ENCODE measurements at regions not wholly inside any gene's neighbourhood (a gene's known extent, or its start where the extent isn't known, plus 50 kb on each side); places are given as distances from the start of the nearest gene placed in this dataset.

- H3K4me3 ChIP-seq (ENCODE audit: low read length) = no peak overlapping the region
- no peak overlapping the region for H3K27ac ChIP-seq (ENCODE audit: low read depth, low read length)
- no peaks in the 10 kb centered on the region for H3K4me1 ChIP-seq (ENCODE audit: control insufficient read depth, insufficient read depth, low read length)
- Mint-ChIP-seq H3K4me3 (no peak overlapping the region), H3K27ac (no peak overlapping the region), H3K4me1 (no peaks in the 10 kb centered on the region), H3K36me3 (ENCODE audit: low read depth) (no peaks in the 10 kb centered on the region), H3K9me3 (peaks cover 31% of the 10 kb centered on the region), H3K27me3 (ENCODE audit: insufficient read depth) (peaks cover 1% of the 10 kb centered on the region)
- no peak overlapping the region for H3K9ac ChIP-seq (ENCODE audit: extremely low read depth, low read length, poor library complexity, severe bottlenecking)
- WGBS, 2 experiments (ENCODE audit: insufficient coverage in 1 of 2, insufficient read length in 1 of 2) = 80 to 100% methylated on average over 1 to 2 of the region's 2 CpGs
- H3K36me3 ChIP-seq (ENCODE audit: control insufficient read depth, insufficient read depth, low read length) = no peaks in the 10 kb centered on the region
- no peak for DNase-seq
- H3K27me3 ChIP-seq (ENCODE audit: control insufficient read depth, insufficient read depth, low read length, poor library complexity, severe bottlenecking) = no peaks in the 10 kb centered on the region
- H3K9me3 ChIP-seq (ENCODE audit: control insufficient read depth, low read length) = peaks cover 26% of the 10 kb centered on the region
- TF ChIP-seq CTCF (conservative IDR thresholded peaks at IDR 0.05) = no peak
Measured at GRCh38 chr20:48011025-48011424, 225.7 kb upstream of the SULF2 start.

- Histone ChIP-seq H3K27me3 (ENCODE audit: control insufficient read depth, insufficient read depth, low read length, poor library complexity, severe bottlenecking) (no peaks in the 10 kb centered on the region), H3K9me3 (ENCODE audit: control insufficient read depth, low read length) (peaks cover 26% of the 10 kb centered on the region), H3K4me1 (ENCODE audit: control insufficient read depth, insufficient read depth, low read length) (no peaks in the 10 kb centered on the region), H3K27ac (ENCODE audit: low read depth, low read length) (no peak overlapping the region), H3K4me3 (ENCODE audit: low read length) (no peak overlapping the region), H3K9ac (ENCODE audit: extremely low read depth, low read length, poor library complexity, severe bottlenecking) (no peak overlapping the region), H3K36me3 (ENCODE audit: control insufficient read depth, insufficient read depth, low read length) (no peaks in the 10 kb centered on the region)
- 86 to 90% methylated on average over 3 of the region's 3 CpGs for WGBS, 2 experiments (ENCODE audit: insufficient coverage in 1 of 2, insufficient read length in 1 of 2)
- Mint-ChIP-seq H3K9me3 (peaks cover 31% of the 10 kb centered on the region), H3K4me3 (no peak overlapping the region), H3K4me1 (no peaks in the 10 kb centered on the region), H3K27me3 (ENCODE audit: insufficient read depth) (peaks cover 1% of the 10 kb centered on the region), H3K36me3 (ENCODE audit: low read depth) (no peaks in the 10 kb centered on the region), H3K27ac (no peak overlapping the region)
- no peak for DNase-seq
- no peak for TF ChIP-seq CTCF (conservative IDR thresholded peaks at IDR 0.05)
Measured at GRCh38 chr20:48010623-48011022, 225.3 kb upstream of the SULF2 start.

DNA sequence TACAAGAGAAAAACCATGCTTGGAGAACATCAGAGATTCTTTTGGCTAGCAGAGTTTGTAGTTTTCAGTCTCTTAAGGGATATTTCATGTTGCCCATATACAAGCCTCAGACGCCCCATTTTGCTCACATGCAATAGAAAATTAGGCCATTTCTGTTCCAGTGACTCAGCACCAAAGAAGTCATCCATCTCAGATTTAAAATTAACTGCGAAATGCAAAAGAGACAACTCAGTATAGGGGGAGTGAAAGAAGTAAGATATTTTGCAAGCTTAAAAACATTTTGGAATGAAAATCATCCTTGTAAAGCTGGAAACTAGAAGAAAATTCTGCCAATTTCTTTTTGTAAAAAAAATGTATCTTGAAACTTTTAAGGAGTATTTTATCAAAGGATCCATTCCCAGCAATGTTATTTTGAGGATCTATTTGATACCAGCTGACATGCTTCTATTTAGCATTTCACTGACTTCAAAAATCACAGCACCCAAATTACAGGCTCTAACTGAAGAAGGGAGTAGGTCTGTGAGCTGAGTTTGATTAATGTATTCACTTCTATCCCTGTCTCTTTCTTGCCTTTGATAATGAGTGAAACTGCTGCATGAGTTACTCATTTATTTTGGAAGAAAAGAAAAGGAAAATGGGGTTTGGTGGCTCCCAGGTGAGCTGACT is 223.7 kb upstream of the SULF2 start:
- Histone ChIP-seq H3K27me3 (ENCODE audit: control insufficient read depth, insufficient read depth, low read length, poor library complexity, severe bottlenecking) (no peaks in the 10 kb centered on the region), H3K36me3 (ENCODE audit: control insufficient read depth, insufficient read depth, low read length) (no peaks in the 10 kb centered on the region), H3K9me3 (ENCODE audit: control insufficient read depth, low read length) (peaks cover 26% of the 10 kb centered on the region), H3K4me3 (ENCODE audit: low read length) (no peak overlapping the region), H3K27ac (ENCODE audit: low read depth, low read length) (no peak overlapping the region), H3K4me1 (ENCODE audit: control insufficient read depth, insufficient read depth, low read length) (no peaks in the 10 kb centered on the region), H3K9ac (ENCODE audit: extremely low read depth, low read length, poor library complexity, severe bottlenecking) (no peak overlapping the region)
- DNase-seq = no peak
- H3K27me3 Mint-ChIP-seq (ENCODE audit: insufficient read depth) = peaks cover 9% of the 10 kb centered on the region
- peaks cover 36% of the 10 kb centered on the region for H3K9me3 Mint-ChIP-seq
- 91 to 100% methylated on average over 1 to 2 of the region's 2 CpGs for WGBS, 2 experiments (ENCODE audit: insufficient coverage in 1 of 2, insufficient read length in 1 of 2)
- H3K27ac Mint-ChIP-seq = no peak overlapping the region
- H3K36me3 Mint-ChIP-seq (ENCODE audit: low read depth) = no peaks in the 10 kb centered on the region
- no peaks in the 10 kb centered on the region for H3K4me1 Mint-ChIP-seq
- H3K4me3 Mint-ChIP-seq = no peak overlapping the region
- TF ChIP-seq CTCF (conservative IDR thresholded peaks at IDR 0.05) = no peak
